ENCODE measurements at regions not wholly inside any gene's neighbourhood (a gene's known extent, or its start where the extent isn't known, plus 50 kb on each side); places are given as distances from the start of the nearest gene placed in this dataset.
"Not testable (repeated sequence)": the region's sequence is repeated elsewhere in the genome, so short reads cannot be mapped to it uniquely, and the experiment has no call there.

DNA sequence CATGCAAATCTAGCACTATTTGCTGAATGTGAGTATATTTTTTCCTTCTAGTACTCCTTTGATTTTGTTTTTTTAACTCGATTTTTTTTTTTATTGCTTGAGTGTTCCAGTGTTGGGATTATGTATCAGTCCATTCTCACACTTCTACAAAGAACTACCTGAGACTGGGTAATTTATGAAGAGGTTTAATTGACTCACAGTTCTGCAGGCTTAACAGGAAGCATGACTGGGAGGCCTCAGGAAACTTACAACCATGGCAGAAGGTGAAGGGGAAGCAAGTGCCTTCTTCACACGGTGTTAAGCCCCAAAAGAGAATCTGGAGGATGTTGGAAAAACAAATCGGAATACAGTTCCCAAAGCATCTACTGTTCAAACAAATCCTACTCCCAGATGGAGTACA is 69.1 kb downstream of the ZNF518B start:
- H3K4me3 ChIP-seq; intact Hi-C loops (cut with DNase I); H3K27me3 ChIP-seq; ATAC-seq; DNase-seq; H3K27ac ChIP-seq; H3K36me3 ChIP-seq; H3K4me1 ChIP-seq; H3K9me3 ChIP-seq: not testable (repeated sequence)

GRCh38 chr4:10385994-10386394 is 71.2 kb downstream of the ZNF518B start:
- Histone ChIP-seq H3K9me3 (no peaks in the 10 kb centered on the region), H3K4me1 (no peaks in the 10 kb centered on the region), H3K27ac (no peak overlapping the region), H3K36me3 (no peaks in the 10 kb centered on the region), H3K4me3 (no peak overlapping the region), H3K27me3 (no peaks in the 10 kb centered on the region)
- intact Hi-C loops (cut with DNase I) = no loop called here
- DNase-seq = no peak
- ATAC-seq = no peak
- TF ChIP-seq, protein P1, sequence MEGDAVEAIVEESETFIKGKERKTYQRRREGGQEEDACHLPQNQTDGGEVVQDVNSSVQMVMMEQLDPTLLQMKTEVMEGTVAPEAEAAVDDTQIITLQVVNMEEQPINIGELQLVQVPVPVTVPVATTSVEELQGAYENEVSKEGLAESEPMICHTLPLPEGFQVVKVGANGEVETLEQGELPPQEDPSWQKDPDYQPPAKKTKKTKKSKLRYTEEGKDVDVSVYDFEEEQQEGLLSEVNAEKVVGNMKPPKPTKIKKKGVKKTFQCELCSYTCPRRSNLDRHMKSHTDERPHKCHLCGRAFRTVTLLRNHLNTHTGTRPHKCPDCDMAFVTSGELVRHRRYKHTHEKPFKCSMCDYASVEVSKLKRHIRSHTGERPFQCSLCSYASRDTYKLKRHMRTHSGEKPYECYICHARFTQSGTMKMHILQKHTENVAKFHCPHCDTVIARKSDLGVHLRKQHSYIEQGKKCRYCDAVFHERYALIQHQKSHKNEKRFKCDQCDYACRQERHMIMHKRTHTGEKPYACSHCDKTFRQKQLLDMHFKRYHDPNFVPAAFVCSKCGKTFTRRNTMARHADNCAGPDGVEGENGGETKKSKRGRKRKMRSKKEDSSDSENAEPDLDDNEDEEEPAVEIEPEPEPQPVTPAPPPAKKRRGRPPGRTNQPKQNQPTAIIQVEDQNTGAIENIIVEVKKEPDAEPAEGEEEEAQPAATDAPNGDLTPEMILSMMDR (IDR thresholded peaks at IDR 0.05) = no peak

GRCh38 chr4:10384974-10385373 is 72.3 kb downstream of the ZNF518B start:
- DNase-seq (no peak), ATAC-seq (no peak)
- no peaks in the 10 kb centered on the region for H3K9me3 ChIP-seq
- no peak overlapping the region for H3K27ac ChIP-seq
- intact Hi-C loops (cut with DNase I) = no loop called here
- H3K4me1 ChIP-seq = no peaks in the 10 kb centered on the region
- TF ChIP-seq, protein P1 (IDR thresholded peaks at IDR 0.05) = no peak
- H3K4me3 ChIP-seq = no peak overlapping the region
- H3K27me3 ChIP-seq = no peaks in the 10 kb centered on the region
- H3K36me3 ChIP-seq = no peaks in the 10 kb centered on the region

DNA sequence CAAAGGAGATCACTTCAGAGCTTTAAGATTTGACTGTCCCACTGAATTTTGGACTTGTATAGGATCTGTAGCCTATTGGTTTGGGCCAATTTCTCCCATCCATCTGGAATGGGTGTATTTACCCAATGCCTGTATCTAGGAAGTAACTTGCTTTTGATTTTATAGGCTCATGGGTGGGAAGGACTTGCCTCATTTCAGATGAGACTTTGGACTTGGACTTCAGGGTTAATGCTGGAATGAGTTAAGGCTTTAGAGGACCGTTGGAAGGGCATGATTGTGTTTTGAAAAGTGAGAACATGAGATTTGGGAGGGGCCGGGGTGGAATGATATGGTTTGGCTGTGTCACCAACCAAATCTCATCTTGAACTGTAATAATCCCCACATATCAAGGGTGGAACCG is 73.8 kb downstream of the ZNF518B start:
- ATAC-seq = no peak
- Histone ChIP-seq H3K27ac (no peak overlapping the region), H3K27me3 (no peaks in the 10 kb centered on the region), H3K4me3 (no peak overlapping the region), H3K9me3 (no peaks in the 10 kb centered on the region), H3K4me1 (no peaks in the 10 kb centered on the region), H3K36me3 (no peaks in the 10 kb centered on the region)
- DNase-seq = no peak
- intact Hi-C loops (cut with DNase I) = no loop called here
- TF ChIP-seq, protein P1 (IDR thresholded peaks at IDR 0.05) = no peak

DNA sequence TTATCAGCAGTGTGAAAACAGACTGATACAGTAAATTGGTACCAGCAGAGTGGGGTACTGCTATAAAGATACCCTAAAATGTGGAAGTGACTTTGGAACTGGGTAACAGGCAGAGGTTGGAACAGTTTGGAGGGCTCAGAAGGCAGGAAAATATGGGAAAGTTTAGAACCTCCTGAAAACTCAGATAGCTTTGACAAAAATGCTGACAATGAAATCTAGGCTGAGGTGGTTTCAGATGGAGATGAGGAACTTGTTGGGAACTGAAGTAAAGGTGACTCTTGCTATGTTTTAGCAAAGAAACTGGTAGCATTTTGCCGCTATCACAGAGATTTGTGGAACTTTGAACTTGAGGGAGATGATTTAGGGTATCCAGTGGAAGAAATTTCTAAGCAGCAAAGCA is 75.1 kb downstream of the ZNF518B start:
- H3K27me3 ChIP-seq; intact Hi-C loops (cut with DNase I); H3K4me1 ChIP-seq; H3K9me3 ChIP-seq; ATAC-seq; DNase-seq; H3K27ac ChIP-seq; H3K36me3 ChIP-seq; H3K4me3 ChIP-seq: not testable (repeated sequence)

- DNase-seq = no peak
- no peaks in the 10 kb centered on the region for H3K36me3 ChIP-seq
- ATAC-seq = no peak
- H3K4me1 ChIP-seq = no peaks in the 10 kb centered on the region
- no peak overlapping the region for H3K27ac ChIP-seq
- TF ChIP-seq, protein P1 (IDR thresholded peaks at IDR 0.05) = no peak
- H3K4me3 ChIP-seq = no peak overlapping the region
- no peaks in the 10 kb centered on the region for H3K9me3 ChIP-seq
- intact Hi-C loops (cut with DNase I) = no loop called here
- no peaks in the 10 kb centered on the region for H3K27me3 ChIP-seq
Observed at GRCh38 chr4:10381146-10381545, 76.1 kb downstream of the ZNF518B start.

Measured in left lung (tissue), 4 donors.